GM19372 (cell line): ENCODE measurements at regions not wholly inside any gene's neighbourhood (a gene's known extent, or its start where the extent isn't known, plus 50 kb on each side); places are given as distances from the start of the nearest gene placed in this dataset.
"Not testable (repeated sequence)": the region's sequence is repeated elsewhere in the genome, so short reads cannot be mapped to it uniquely, and the experiment has no call there.

ENCODE experiments used
- ATAC-seq: cut with Tn5 transposase; IDR thresholded peaks from one replicate; pipeline ENCODE4 v1.9.1; 2021; ENCODE audit warnings: mild to moderate bottlenecking, low read depth, moderate library complexity; ENCODE audit not compliant: unreplicated experiment

- ATAC-seq, result no peak
Observed at GRCh38 chr1:217052626-217053025, 329.4 kb upstream of the ESRRG start.

- ATAC-seq, result no peak
Observed at GRCh38 chr1:217052196-217052595, 329.0 kb upstream of the ESRRG start.

GRCh38 chr1:217049721-217050120, 326.5 kb upstream of the ESRRG start:
- no peak for ATAC-seq

- ATAC-seq, result no peak
Observed at GRCh38 chr1:217049081-217049480, 325.9 kb upstream of the ESRRG start.

GRCh38 chr1:217048104-217048707, 325.0 kb upstream of the ESRRG start:
- ATAC-seq, result no peak

GRCh38 chr1:217040711-217041455, 317.7 kb upstream of the ESRRG start:
- ATAC-seq, result no peak

- no peak for ATAC-seq
Observed at GRCh38 chr1:217039926-217040325, 316.7 kb upstream of the ESRRG start.

- ATAC-seq, result not testable (repeated sequence)
Observed at GRCh38 chr1:217039139-217039538, 315.9 kb upstream of the ESRRG start.

GRCh38 chr1:217036757-217037156, 313.5 kb upstream of the ESRRG start:
- no peak for ATAC-seq

- ATAC-seq, result no peak
Observed at GRCh38 chr1:217032715-217033367, 309.6 kb upstream of the ESRRG start.

GRCh38 chr1:217029281-217030157, 306.3 kb upstream of the ESRRG start:
- ATAC-seq, result no peak

GRCh38 chr1:217027403-217028080, 304.3 kb upstream of the ESRRG start:
- peak; percentile 83 for ATAC-seq

GRCh38 chr1:217026531-217026930, 303.3 kb upstream of the ESRRG start:
- no peak for ATAC-seq

GRCh38 chr1:217025381-217025780, 302.2 kb upstream of the ESRRG start:
- no peak for ATAC-seq

- ATAC-seq, result no peak
Observed at GRCh38 chr1:217024911-217025310, 301.7 kb upstream of the ESRRG start.

- ATAC-seq, result no peak
Observed at GRCh38 chr1:217021956-217022355, 298.7 kb upstream of the ESRRG start.

GRCh38 chr1:217021400-217021799, 298.2 kb upstream of the ESRRG start:
- no peak for ATAC-seq

GRCh38 chr1:217019475-217019874, 296.2 kb upstream of the ESRRG start:
- no peak for ATAC-seq

- no peak for ATAC-seq
Observed at GRCh38 chr1:217018648-217019047, 295.4 kb upstream of the ESRRG start.

GRCh38 chr1:217017165-217017564, 293.9 kb upstream of the ESRRG start:
- no peak for ATAC-seq
